ENCODE measurements at regions not wholly inside any gene's neighbourhood (a gene's known extent, or its start where the extent isn't known, plus 50 kb on each side); places are given as distances from the start of the nearest gene placed in this dataset.

DNA sequence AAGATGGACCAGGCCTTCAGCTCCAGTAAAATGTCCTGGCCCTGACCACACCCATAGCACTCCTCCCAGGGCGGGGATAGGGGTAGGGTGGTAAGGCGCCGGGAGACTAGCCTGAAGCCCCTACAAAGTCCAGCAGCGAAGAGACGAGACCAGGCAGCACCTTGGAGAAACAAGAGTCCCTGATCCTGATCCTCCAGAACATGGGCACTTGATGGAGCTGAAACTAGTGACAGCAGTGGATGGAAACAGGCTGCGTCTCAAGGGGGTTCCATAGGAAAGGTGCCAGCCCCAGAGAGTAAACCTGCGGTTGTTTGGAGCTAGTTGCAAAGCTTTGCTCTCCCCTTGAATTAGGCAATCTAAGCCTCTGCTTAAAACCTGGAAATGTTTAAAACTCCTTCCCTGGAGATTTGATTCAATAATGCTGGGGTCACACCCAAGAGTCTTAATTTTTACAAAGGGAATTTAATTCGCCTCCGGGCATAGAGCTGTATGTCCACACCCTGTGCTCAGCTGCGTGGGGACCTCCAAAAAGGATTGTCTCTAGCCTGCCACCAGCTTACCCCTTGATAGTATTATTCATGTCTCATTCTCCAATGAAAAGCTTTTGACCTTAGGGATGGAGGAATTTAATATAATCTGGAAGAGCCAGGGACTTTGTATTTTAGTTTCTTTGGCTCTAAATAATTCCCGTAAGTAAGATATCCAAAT lies 258.6 kb downstream of the PMP22 start:
- WGBS, 2 experiments (ENCODE audit: extremely low coverage in 1 of 2, insufficient coverage in 1 of 2, insufficient read length in 1 of 2, insufficient replicate concordance in 2 of 2, low coverage in 1 of 2, low lambda C conversion rate in 2 of 2, missing lambda C conversion rate in 1 of 2), result 93% methylated on average over 11 of the region's 11 CpGs; no CpG with 5 or more reads in 1 of the 2 experiments
- Histone ChIP-seq H2BK20ac (ENCODE audit: low read length) (no peak overlapping the region), H2BK12ac (ENCODE audit: low read depth, low read length) (no peak overlapping the region), H3K14ac (ENCODE audit: insufficient read length) (no peak overlapping the region), H3K36me3 (ENCODE audit: control insufficient read depth in 2 of 4, insufficient read depth in 4 of 4, low read length in 3 of 4) (0 out of 8 replicates have a peak, but pooled peaks cover 0 to 2% (median 0%) of the 10 kb centered on the region in 4 experiments), H2AFZ (ENCODE audit: low read length) (0 out of 2 replicates have a peak overlapping the region, but pooled peaks have one; percentile 32), H2BK5ac (ENCODE audit: low read depth, low read length) (no peak overlapping the region), H3K4me3 (ENCODE audit: extremely low read depth in 1 of 4, insufficient read depth in 2 of 4, low read depth in 3 of 4, low read length in 4 of 4) (no peak overlapping the region), H3K79me1 (ENCODE audit: low read depth, low read length) (no peaks in the 10 kb centered on the region), H3K18ac (ENCODE audit: extremely low read depth, low read length) (no peak overlapping the region), H2BK15ac (ENCODE audit: low read length) (no peak overlapping the region), H3K4me2 (ENCODE audit: insufficient read depth in 1 of 2, low read depth in 2 of 2, low read length in 2 of 2) (no peak overlapping the region), H4K20me1 (replicated peaks in 1 of 2; ENCODE audit: control insufficient read depth in 1 of 2, insufficient read depth in 2 of 2, low read length in 2 of 2) (no peaks in the 10 kb centered on the region), H3K56ac (replicated peaks; ENCODE audit: insufficient read length, low read depth, low read length) (no peak overlapping the region), H3K9me3 (ENCODE audit: insufficient read depth in 2 of 2, low read depth in 1 of 2, low read length in 1 of 2) (no peaks in the 10 kb centered on the region), H4K5ac (ENCODE audit: insufficient read length, low read depth, low read length) (no peak overlapping the region), H3K23ac (ENCODE audit: insufficient read length) (no peak overlapping the region), H2AK5ac (ENCODE audit: low read depth, low read length) (no peak overlapping the region), H3K4me1 (replicated peaks in 1 of 4; ENCODE audit: control insufficient read depth in 3 of 4, insufficient read depth in 4 of 4, low read length in 3 of 4) (no peaks in the 10 kb centered on the region), H4K8ac (ENCODE audit: extremely low read depth, insufficient read depth, low read length) (no peak overlapping the region), H3K27ac (ENCODE audit: low read depth, low read length) (no peak overlapping the region), H2BK120ac (replicated peaks; ENCODE audit: low read depth, low read length) (no peak overlapping the region), H3K9ac (replicated peaks in 1 of 4; ENCODE audit: extremely low read depth in 1 of 4, low read depth in 3 of 4, low read length in 3 of 4) (no peak overlapping the region), H3K79me2 (ENCODE audit: control insufficient read depth in 1 of 2, insufficient read depth in 2 of 2, low read length in 2 of 2) (no peaks in the 10 kb centered on the region), H3K27me3 (replicated peaks in 1 of 4; ENCODE audit: control insufficient read depth in 3 of 4, extremely low read depth in 1 of 4, insufficient read depth in 3 of 4, low read length in 3 of 4) (no peaks in the 10 kb centered on the region), H3K4ac (replicated peaks; ENCODE audit: insufficient read length, low read depth, low read length) (no peak overlapping the region), H4K91ac (replicated peaks; ENCODE audit: insufficient read length, low read length) (no peak overlapping the region), H3K23me2 (ENCODE audit: low read depth, low read length) (no peaks in the 10 kb centered on the region)
- DNase-seq (ENCODE audit: low read depth in 1 of 2, low spot score in 2 of 2), result no peak
- POLR2A ChIA-PET (ENCODE audit: partially characterized antibody), result no interaction called here
- TF ChIP-seq BCL11A (IDR thresholded peaks at IDR 0.05; ENCODE audit: low read depth in 2 of 2, low read length in 2 of 2) (no peak), ZNF274 (IDR thresholded peaks at IDR 0.05; ENCODE audit: borderline replicate concordance, extremely low read depth, low read length) (no peak)
- CTCF ChIA-PET (ENCODE audit: partially characterized antibody), result interaction anchor here (0.5 to 1.3 kb wide), 2 partner anchors 11 to 95 kb away, joined by 3 to 5 read pairs; no protein-coding TSS in a partner anchor
- no peak for FAIRE-seq

All from H1 (cell line).